ENCODE measurements at regions not wholly inside any gene's neighbourhood (a gene's known extent, or its start where the extent isn't known, plus 50 kb on each side); places are given as distances from the start of the nearest gene placed in this dataset.

DNA sequence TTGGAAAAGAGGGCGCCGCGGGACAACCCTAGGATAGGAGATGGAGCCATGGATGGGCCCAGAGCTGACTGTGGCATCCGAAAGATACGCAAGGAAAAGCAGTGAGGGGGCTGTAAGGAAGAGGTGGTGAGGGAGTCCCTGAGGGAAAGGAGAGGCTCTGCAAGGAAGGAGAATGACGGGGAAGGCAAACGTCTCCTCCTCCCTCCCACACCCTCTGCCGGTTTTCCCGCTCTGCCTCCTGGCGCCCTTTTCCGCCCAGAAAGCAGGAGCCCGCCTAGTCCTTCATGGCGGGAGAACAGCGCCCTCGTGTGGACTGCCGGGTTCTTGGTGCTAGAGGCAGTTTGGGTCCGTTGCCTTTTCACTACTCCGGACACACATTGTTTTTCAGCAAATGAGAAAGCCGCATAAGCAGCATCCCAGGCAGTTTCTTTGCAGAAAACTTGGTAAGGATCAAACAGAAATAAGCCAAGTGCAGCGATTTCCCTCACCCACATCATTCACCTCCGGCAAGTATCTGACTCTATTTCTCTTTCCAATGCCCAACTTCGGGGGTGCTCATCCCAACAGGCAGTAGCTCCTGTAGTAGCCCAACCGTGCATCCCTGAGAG lies 200.4 kb downstream of the INO80D start (continued):
- TF ChIP-seq YY2 (tag by site-specific recombination; IDR thresholded peaks at IDR 0.05) (peak; percentile 64; the same call in 1 of the 2 replicates), ZNF791 (tag by site-specific recombination; IDR thresholded peaks at IDR 0.05) (no peak), KLF7 (tag by site-specific recombination; IDR thresholded peaks at IDR 0.05; ENCODE audit: borderline replicate concordance) (peak; percentile 61; the same call in 1 of the 2 replicates), ZSCAN16 (tag by site-specific recombination; IDR thresholded peaks at IDR 0.05) (no peak), ZNF311 (tag by site-specific recombination; IDR thresholded peaks at IDR 0.05; ENCODE audit: borderline replicate concordance) (no peak), GLI4 (tag by site-specific recombination; IDR thresholded peaks at IDR 0.05) (no peak), SP2 (tag by site-specific recombination; IDR thresholded peaks at IDR 0.05) (peak; percentile 34; the same call in 1 of the 2 replicates), ZNF561 (tag by site-specific recombination; IDR thresholded peaks at IDR 0.05; ENCODE audit: borderline replicate concordance) (peak; percentile 52; the same call in 1 of the 2 replicates), ZBTB7A (tag by site-specific recombination; IDR thresholded peaks at IDR 0.05; ENCODE audit: low read depth) (no peak), ZNF350 (tag by site-specific recombination; IDR thresholded peaks at IDR 0.05) (no peak), ZNF48 (tag by site-specific recombination; IDR thresholded peaks at IDR 0.05) (no peak), ZNF335 (tag by site-specific recombination; conservative IDR thresholded peaks at IDR 0.05) (peak; percentile 25; the same call in 1 of the 2 replicates), ZBTB8A (tag by site-specific recombination; IDR thresholded peaks at IDR 0.05) (peak; percentile 100), ZNF677 (tag by site-specific recombination; IDR thresholded peaks at IDR 0.05) (peak; percentile 58; the same call in 1 of the 2 replicates), ZNF184 (tag by site-specific recombination; IDR thresholded peaks at IDR 0.05) (no peak), ZNF223 (tag by site-specific recombination; IDR thresholded peaks at IDR 0.05) (no peak), KLF1 (tag by site-specific recombination; IDR thresholded peaks at IDR 0.05) (peak; percentile 66), ZNF701 (tag by site-specific recombination; IDR thresholded peaks at IDR 0.05) (no peak), ZNF366 (tag by site-specific recombination; conservative IDR thresholded peaks at IDR 0.05) (peak; percentile 70), MZF1 (tag by site-specific recombination; IDR thresholded peaks at IDR 0.05; ENCODE audit: borderline replicate concordance) (no peak), YY1 (tag by site-specific recombination; IDR thresholded peaks at IDR 0.05) (peak; percentile 55), SCRT2 (tag by site-specific recombination; IDR thresholded peaks at IDR 0.05) (no peak), ZNF433 (tag by site-specific recombination; IDR thresholded peaks at IDR 0.05; ENCODE audit: low read depth) (no peak)
- TF ChIP-seq, protein P1, sequence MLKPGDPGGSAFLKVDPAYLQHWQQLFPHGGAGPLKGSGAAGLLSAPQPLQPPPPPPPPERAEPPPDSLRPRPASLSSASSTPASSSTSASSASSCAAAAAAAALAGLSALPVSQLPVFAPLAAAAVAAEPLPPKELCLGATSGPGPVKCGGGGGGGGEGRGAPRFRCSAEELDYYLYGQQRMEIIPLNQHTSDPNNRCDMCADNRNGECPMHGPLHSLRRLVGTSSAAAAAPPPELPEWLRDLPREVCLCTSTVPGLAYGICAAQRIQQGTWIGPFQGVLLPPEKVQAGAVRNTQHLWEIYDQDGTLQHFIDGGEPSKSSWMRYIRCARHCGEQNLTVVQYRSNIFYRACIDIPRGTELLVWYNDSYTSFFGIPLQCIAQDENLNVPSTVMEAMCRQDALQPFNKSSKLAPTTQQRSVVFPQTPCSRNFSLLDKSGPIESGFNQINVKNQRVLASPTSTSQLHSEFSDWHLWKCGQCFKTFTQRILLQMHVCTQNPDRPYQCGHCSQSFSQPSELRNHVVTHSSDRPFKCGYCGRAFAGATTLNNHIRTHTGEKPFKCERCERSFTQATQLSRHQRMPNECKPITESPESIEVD (tag by site-specific recombination; IDR thresholded peaks at IDR 0.05): no peak
- TF ChIP-seq, protein P2, sequence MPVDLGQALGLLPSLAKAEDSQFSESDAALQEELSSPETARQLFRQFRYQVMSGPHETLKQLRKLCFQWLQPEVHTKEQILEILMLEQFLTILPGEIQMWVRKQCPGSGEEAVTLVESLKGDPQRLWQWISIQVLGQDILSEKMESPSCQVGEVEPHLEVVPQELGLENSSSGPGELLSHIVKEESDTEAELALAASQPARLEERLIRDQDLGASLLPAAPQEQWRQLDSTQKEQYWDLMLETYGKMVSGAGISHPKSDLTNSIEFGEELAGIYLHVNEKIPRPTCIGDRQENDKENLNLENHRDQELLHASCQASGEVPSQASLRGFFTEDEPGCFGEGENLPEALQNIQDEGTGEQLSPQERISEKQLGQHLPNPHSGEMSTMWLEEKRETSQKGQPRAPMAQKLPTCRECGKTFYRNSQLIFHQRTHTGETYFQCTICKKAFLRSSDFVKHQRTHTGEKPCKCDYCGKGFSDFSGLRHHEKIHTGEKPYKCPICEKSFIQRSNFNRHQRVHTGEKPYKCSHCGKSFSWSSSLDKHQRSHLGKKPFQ (tag by site-specific recombination; IDR thresholded peaks at IDR 0.05): no peak
- TF ChIP-seq, protein P3, sequence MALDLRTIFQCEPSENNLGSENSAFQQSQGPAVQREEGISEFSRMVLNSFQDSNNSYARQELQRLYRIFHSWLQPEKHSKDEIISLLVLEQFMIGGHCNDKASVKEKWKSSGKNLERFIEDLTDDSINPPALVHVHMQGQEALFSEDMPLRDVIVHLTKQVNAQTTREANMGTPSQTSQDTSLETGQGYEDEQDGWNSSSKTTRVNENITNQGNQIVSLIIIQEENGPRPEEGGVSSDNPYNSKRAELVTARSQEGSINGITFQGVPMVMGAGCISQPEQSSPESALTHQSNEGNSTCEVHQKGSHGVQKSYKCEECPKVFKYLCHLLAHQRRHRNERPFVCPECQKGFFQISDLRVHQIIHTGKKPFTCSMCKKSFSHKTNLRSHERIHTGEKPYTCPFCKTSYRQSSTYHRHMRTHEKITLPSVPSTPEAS (tag by site-specific recombination; IDR thresholded peaks at IDR 0.05): no peak
- TF ChIP-seq, protein P4, sequence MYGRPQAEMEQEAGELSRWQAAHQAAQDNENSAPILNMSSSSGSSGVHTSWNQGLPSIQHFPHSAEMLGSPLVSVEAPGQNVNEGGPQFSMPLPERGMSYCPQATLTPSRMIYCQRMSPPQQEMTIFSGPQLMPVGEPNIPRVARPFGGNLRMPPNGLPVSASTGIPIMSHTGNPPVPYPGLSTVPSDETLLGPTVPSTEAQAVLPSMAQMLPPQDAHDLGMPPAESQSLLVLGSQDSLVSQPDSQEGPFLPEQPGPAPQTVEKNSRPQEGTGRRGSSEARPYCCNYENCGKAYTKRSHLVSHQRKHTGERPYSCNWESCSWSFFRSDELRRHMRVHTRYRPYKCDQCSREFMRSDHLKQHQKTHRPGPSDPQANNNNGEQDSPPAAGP (tag by site-specific recombination; IDR thresholded peaks at IDR 0.05): peak; percentile 48; the same call in 1 of the 2 replicates
- TF ChIP-seq, protein P5, sequence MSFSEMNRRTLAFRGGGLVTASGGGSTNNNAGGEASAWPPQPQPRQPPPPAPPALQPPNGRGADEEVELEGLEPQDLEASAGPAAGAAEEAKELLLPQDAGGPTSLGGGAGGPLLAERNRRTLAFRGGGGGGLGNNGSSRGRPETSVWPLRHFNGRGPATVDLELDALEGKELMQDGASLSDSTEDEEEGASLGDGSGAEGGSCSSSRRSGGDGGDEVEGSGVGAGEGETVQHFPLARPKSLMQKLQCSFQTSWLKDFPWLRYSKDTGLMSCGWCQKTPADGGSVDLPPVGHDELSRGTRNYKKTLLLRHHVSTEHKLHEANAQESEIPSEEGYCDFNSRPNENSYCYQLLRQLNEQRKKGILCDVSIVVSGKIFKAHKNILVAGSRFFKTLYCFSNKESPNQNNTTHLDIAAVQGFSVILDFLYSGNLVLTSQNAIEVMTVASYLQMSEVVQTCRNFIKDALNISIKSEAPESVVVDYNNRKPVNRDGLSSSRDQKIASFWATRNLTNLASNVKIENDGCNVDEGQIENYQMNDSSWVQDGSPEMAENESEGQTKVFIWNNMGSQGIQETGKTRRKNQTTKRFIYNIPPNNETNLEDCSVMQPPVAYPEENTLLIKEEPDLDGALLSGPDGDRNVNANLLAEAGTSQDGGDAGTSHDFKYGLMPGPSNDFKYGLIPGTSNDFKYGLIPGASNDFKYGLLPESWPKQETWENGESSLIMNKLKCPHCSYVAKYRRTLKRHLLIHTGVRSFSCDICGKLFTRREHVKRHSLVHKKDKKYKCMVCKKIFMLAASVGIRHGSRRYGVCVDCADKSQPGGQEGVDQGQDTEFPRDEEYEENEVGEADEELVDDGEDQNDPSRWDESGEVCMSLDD (tag by site-specific recombination; IDR thresholded peaks at IDR 0.05): no peak
- TF ChIP-seq, protein P6, sequence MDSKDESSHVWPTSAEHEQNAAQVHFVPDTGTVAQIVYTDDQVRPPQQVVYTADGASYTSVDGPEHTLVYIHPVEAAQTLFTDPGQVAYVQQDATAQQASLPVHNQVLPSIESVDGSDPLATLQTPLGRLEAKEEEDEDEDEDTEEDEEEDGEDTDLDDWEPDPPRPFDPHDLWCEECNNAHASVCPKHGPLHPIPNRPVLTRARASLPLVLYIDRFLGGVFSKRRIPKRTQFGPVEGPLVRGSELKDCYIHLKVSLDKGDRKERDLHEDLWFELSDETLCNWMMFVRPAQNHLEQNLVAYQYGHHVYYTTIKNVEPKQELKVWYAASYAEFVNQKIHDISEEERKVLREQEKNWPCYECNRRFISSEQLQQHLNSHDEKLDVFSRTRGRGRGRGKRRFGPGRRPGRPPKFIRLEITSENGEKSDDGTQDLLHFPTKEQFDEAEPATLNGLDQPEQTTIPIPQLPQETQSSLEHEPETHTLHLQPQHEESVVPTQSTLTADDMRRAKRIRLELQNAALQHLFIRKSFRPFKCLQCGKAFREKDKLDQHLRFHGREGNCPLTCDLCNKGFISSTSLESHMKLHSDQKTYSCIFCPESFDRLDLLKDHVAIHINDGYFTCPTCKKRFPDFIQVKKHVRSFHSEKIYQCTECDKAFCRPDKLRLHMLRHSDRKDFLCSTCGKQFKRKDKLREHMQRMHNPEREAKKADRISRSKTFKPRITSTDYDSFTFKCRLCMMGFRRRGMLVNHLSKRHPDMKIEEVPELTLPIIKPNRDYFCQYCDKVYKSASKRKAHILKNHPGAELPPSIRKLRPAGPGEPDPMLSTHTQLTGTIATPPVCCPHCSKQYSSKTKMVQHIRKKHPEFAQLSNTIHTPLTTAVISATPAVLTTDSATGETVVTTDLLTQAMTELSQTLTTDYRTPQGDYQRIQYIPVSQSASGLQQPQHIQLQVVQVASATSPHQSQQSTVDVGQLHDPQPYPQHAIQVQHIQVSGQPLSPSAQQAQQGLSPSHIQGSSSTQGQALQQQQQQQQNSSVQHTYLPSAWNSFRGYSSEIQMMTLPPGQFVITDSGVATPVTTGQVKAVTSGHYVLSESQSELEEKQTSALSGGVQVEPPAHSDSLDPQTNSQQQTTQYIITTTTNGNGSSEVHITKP (tag by site-specific recombination; IDR thresholded peaks at IDR 0.05): peak; percentile 96
